ENCODE measurements at regions not wholly inside any gene's neighbourhood (a gene's known extent, or its start where the extent isn't known, plus 50 kb on each side); places are given as distances from the start of the nearest gene placed in this dataset.
A peak's percentile ranks its signal among the peaks of the same experiment; 100 is the strongest.

GRCh38 chr5:167241436-167242067 is 1049.9 kb upstream of the WWC1 start:
- Histone ChIP-seq H2AFZ (ENCODE audit: low read length) (no peak overlapping the region), H4K20me1 (ENCODE audit: insufficient read depth, low read length) (no peaks in the 10 kb centered on the region), H3K9me3 (ENCODE audit: low read depth, low read length) (no peaks in the 10 kb centered on the region), H3K27ac (ENCODE audit: low read depth, low read length) (no peak overlapping the region), H3K4me3 (ENCODE audit: insufficient read depth, low read length) (no peak overlapping the region), H3K36me3 (ENCODE audit: insufficient read depth, low read length) (no peaks in the 10 kb centered on the region), H3K4me1 (ENCODE audit: insufficient read depth, low read length) (no peaks in the 10 kb centered on the region), H3K4me2 (ENCODE audit: insufficient read depth, low read length) (no peak overlapping the region), H3K27me3 (ENCODE audit: insufficient read depth, low read length) (no peaks in the 10 kb centered on the region), H3K79me2 (ENCODE audit: insufficient read depth, low read length) (no peaks in the 10 kb centered on the region)
- no peak for TF ChIP-seq CTCF (IDR thresholded peaks at IDR 0.05; ENCODE audit: extremely low read depth, low read depth, low read length)
- no peak for DNase-seq (ENCODE audit: insufficient read length, low spot score, missing footprints)

GRCh38 chr5:167242701-167243100 is 1048.7 kb upstream of the WWC1 start:
- Histone ChIP-seq H3K4me2 (ENCODE audit: insufficient read depth, low read length) (no peak overlapping the region), H2AFZ (ENCODE audit: low read length) (no peak overlapping the region), H3K27ac (ENCODE audit: low read depth, low read length) (no peak overlapping the region), H3K79me2 (ENCODE audit: insufficient read depth, low read length) (no peaks in the 10 kb centered on the region), H3K27me3 (ENCODE audit: insufficient read depth, low read length) (no peaks in the 10 kb centered on the region), H3K4me3 (ENCODE audit: insufficient read depth, low read length) (no peak overlapping the region), H3K36me3 (ENCODE audit: insufficient read depth, low read length) (no peaks in the 10 kb centered on the region), H4K20me1 (ENCODE audit: insufficient read depth, low read length) (no peaks in the 10 kb centered on the region), H3K9me3 (ENCODE audit: low read depth, low read length) (no peaks in the 10 kb centered on the region), H3K4me1 (ENCODE audit: insufficient read depth, low read length) (no peaks in the 10 kb centered on the region)
- no peak for DNase-seq (ENCODE audit: insufficient read length, low spot score, missing footprints)
- TF ChIP-seq CTCF (IDR thresholded peaks at IDR 0.05; ENCODE audit: extremely low read depth, low read depth, low read length), result no peak

- Histone ChIP-seq H3K4me1 (ENCODE audit: insufficient read depth, low read length) (no peaks in the 10 kb centered on the region), H3K36me3 (ENCODE audit: insufficient read depth, low read length) (no peaks in the 10 kb centered on the region), H3K4me2 (ENCODE audit: insufficient read depth, low read length) (no peak overlapping the region), H3K27ac (ENCODE audit: low read depth, low read length) (no peak overlapping the region), H4K20me1 (ENCODE audit: insufficient read depth, low read length) (no peaks in the 10 kb centered on the region), H3K79me2 (ENCODE audit: insufficient read depth, low read length) (no peaks in the 10 kb centered on the region), H3K4me3 (ENCODE audit: insufficient read depth, low read length) (no peak overlapping the region), H3K9me3 (ENCODE audit: low read depth, low read length) (no peaks in the 10 kb centered on the region), H3K27me3 (ENCODE audit: insufficient read depth, low read length) (no peaks in the 10 kb centered on the region), H2AFZ (ENCODE audit: low read length) (peak overlapping the region; percentile 49)
- no peak for TF ChIP-seq CTCF (IDR thresholded peaks at IDR 0.05; ENCODE audit: extremely low read depth, low read depth, low read length)
- DNase-seq (ENCODE audit: insufficient read length, low spot score, missing footprints), result no peak
These were observed 1048.0 kb upstream of the WWC1 start for GRCh38 chr5:167243463-167243862.

- no peak overlapping the region for H3K4me2 ChIP-seq (ENCODE audit: insufficient read depth, low read length)
- no peaks in the 10 kb centered on the region for H4K20me1 ChIP-seq (ENCODE audit: insufficient read depth, low read length)
- no peaks in the 10 kb centered on the region for H3K27me3 ChIP-seq (ENCODE audit: insufficient read depth, low read length)
- peak; percentile 68 for TF ChIP-seq CTCF (IDR thresholded peaks at IDR 0.05; ENCODE audit: extremely low read depth, low read depth, low read length)
- no peaks in the 10 kb centered on the region for H3K9me3 ChIP-seq (ENCODE audit: low read depth, low read length)
- peak overlapping the region; percentile 60 for H2AFZ ChIP-seq (ENCODE audit: low read length)
- no peak for DNase-seq (ENCODE audit: insufficient read length, low spot score, missing footprints)
- H3K4me1 ChIP-seq (ENCODE audit: insufficient read depth, low read length), result no peaks in the 10 kb centered on the region
- no peak overlapping the region for H3K4me3 ChIP-seq (ENCODE audit: insufficient read depth, low read length)
- H3K36me3 ChIP-seq (ENCODE audit: insufficient read depth, low read length), result no peaks in the 10 kb centered on the region
- H3K79me2 ChIP-seq (ENCODE audit: insufficient read depth, low read length), result no peaks in the 10 kb centered on the region
- H3K27ac ChIP-seq (ENCODE audit: low read depth, low read length), result no peak overlapping the region
These were observed 1046.9 kb upstream of the WWC1 start for GRCh38 chr5:167244583-167244982.
